ENCODE measurements at regions not wholly inside any gene's neighbourhood (a gene's known extent, or its start where the extent isn't known, plus 50 kb on each side); places are given as distances from the start of the nearest gene placed in this dataset.

- H3K27ac ChIP-seq: no peak overlapping the region
- no peaks in the 10 kb centered on the region for H3K9me3 ChIP-seq
- H3K27me3 ChIP-seq: no peaks in the 10 kb centered on the region
- 40 to 71% methylated on average over 1 of the region's 1 CpG for whole genome bisulfite sequencing, 2 donors
- intact Hi-C loops (cut with DNase I; ENCODE audit: low total_unique reads): no loop called here
- no peaks in the 10 kb centered on the region for H3K36me3 ChIP-seq (ENCODE audit: low read depth, missing control alignments)
- no peaks in the 10 kb centered on the region for H3K4me1 ChIP-seq
- DNase-seq: no peak
- no peak overlapping the region for H3K4me3 ChIP-seq
- TF ChIP-seq POLR2A (IDR thresholded peaks at IDR 0.05) (no peak), CTCF (IDR thresholded peaks at IDR 0.05) (no peak)
Measured at GRCh38 chr3:157872902-157873301, 233.3 kb downstream of the SHOX2 start.

- WGBS, 2 donors: 65 to 67% methylated on average over 3 of the region's 3 CpGs
- H3K4me1 ChIP-seq: no peaks in the 10 kb centered on the region
- H3K9me3 ChIP-seq: no peaks in the 10 kb centered on the region
- no peaks in the 10 kb centered on the region for H3K36me3 ChIP-seq (ENCODE audit: low read depth, missing control alignments)
- intact Hi-C loops (cut with DNase I; ENCODE audit: low total_unique reads): no loop called here
- no peak for TF ChIP-seq POLR2A (IDR thresholded peaks at IDR 0.05)
- no peak for TF ChIP-seq CTCF (IDR thresholded peaks at IDR 0.05)
- H3K27ac ChIP-seq: no peak overlapping the region
- no peak for DNase-seq
- H3K27me3 ChIP-seq: no peaks in the 10 kb centered on the region
- H3K4me3 ChIP-seq: no peak overlapping the region
Measured at GRCh38 chr3:157871838-157872460, 234.3 kb downstream of the SHOX2 start.

GRCh38 chr3:157871248-157871647 lies 235.0 kb downstream of the SHOX2 start:
- TF ChIP-seq CTCF (IDR thresholded peaks at IDR 0.05) (no peak), POLR2A (IDR thresholded peaks at IDR 0.05) (no peak)
- Histone ChIP-seq H3K36me3 (ENCODE audit: low read depth, missing control alignments) (no peaks in the 10 kb centered on the region), H3K4me1 (no peaks in the 10 kb centered on the region), H3K9me3 (no peaks in the 10 kb centered on the region), H3K27ac (no peak overlapping the region), H3K27me3 (no peaks in the 10 kb centered on the region), H3K4me3 (no peak overlapping the region)
- DNase-seq: no peak
- intact Hi-C loops (cut with DNase I; ENCODE audit: low total_unique reads): no loop called here
- whole genome bisulfite sequencing, 2 donors: 93 to 95% methylated on average over 7 of the region's 7 CpGs

- H3K4me1 ChIP-seq: no peaks in the 10 kb centered on the region
- intact Hi-C loops (cut with DNase I; ENCODE audit: low total_unique reads): no loop called here
- no peaks in the 10 kb centered on the region for H3K9me3 ChIP-seq
- no peak overlapping the region for H3K27ac ChIP-seq
- TF ChIP-seq CTCF (IDR thresholded peaks at IDR 0.05) (no peak), POLR2A (IDR thresholded peaks at IDR 0.05) (no peak)
- no peak overlapping the region for H3K4me3 ChIP-seq
- 63% methylated on average over 2 of the region's 2 CpGs for WGBS, 2 donors
- no peaks in the 10 kb centered on the region for H3K36me3 ChIP-seq (ENCODE audit: low read depth, missing control alignments)
- no peak for DNase-seq
- H3K27me3 ChIP-seq: no peaks in the 10 kb centered on the region
Measured at GRCh38 chr3:157868946-157869345, 237.3 kb downstream of the SHOX2 start.

GRCh38 chr3:157868196-157868595 lies 238.0 kb downstream of the SHOX2 start:
- 47 to 64% methylated on average over 1 of the region's 1 CpG for WGBS, 2 donors
- DNase-seq: no peak
- intact Hi-C loops (cut with DNase I; ENCODE audit: low total_unique reads): no loop called here
- Histone ChIP-seq H3K4me3 (no peak overlapping the region), H3K27ac (no peak overlapping the region), H3K4me1 (no peaks in the 10 kb centered on the region), H3K27me3 (no peaks in the 10 kb centered on the region), H3K36me3 (ENCODE audit: low read depth, missing control alignments) (no peaks in the 10 kb centered on the region), H3K9me3 (no peaks in the 10 kb centered on the region)
- TF ChIP-seq POLR2A (IDR thresholded peaks at IDR 0.05): no peak
- TF ChIP-seq CTCF (IDR thresholded peaks at IDR 0.05): no peak

Measured in testis (tissue), 2 donors.